Thyroid gland (tissue), 4 donors: ENCODE measurements at regions not wholly inside any gene's neighbourhood (a gene's known extent, or its start where the extent isn't known, plus 50 kb on each side); places are given as distances from the start of the nearest gene placed in this dataset.

Source experiments
- POLR2A ChIP-seq, 2 donors: fragments of 450-650 bp; IDR thresholded peaks; one replicate each; pipeline ENCODE4 v1.6.1; 2017; ENCODE audit warnings: antibody characterized with exemption in 2 of 2, mild to moderate bottlenecking in 2 of 2, moderate library complexity in 1 of 2
- TF ChIP-seq, protein P1 (sequence below), 6 experiments: fragments of 200-600 bp in 3 of 6; fragments of 450-650 bp in 3 of 6; sonication (generic) in 3 of 6; IDR thresholded peaks; one replicate each; pipeline ENCODE4 v1.5.1; 2016 to 2019; ENCODE audit warnings: antibody characterized with exemption in 6 of 6, mild to moderate bottlenecking in 2 of 6, inconsistent platforms in 1 of 6, moderate library complexity in 1 of 6

DNA sequence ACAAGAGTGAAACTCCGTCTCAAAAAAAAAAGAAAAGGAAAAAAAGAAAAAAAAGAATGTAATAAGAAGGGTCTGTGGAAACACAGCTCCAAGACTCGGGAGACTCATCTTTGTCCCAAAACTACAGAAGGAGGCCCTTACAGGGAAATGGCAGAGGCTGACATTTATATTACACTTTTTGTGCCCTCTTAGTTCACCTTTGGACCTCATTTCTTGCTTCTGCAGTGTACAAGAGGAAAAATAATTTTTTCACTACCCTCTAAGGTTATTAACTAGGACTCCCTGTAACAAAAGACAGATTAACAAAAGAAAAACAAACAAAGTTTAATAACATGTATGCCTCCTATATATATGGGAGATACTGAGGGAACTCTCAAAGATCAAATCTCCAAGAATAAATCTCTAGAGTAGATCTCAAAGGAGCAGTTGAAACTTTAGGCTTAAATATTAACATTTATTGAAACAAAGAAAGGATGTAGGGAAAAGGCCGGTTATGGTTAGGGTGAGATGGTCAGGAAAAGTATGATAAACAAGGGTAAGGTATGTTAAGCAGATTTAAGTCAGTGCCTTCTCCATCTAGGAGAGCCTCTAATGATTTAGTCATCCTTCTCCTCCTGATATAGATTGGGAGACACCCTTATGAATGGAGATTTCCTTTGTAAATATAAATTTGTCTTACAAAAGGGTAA, 121.3 kb upstream of the JADE1 start:
- TF ChIP-seq, protein P1, sequence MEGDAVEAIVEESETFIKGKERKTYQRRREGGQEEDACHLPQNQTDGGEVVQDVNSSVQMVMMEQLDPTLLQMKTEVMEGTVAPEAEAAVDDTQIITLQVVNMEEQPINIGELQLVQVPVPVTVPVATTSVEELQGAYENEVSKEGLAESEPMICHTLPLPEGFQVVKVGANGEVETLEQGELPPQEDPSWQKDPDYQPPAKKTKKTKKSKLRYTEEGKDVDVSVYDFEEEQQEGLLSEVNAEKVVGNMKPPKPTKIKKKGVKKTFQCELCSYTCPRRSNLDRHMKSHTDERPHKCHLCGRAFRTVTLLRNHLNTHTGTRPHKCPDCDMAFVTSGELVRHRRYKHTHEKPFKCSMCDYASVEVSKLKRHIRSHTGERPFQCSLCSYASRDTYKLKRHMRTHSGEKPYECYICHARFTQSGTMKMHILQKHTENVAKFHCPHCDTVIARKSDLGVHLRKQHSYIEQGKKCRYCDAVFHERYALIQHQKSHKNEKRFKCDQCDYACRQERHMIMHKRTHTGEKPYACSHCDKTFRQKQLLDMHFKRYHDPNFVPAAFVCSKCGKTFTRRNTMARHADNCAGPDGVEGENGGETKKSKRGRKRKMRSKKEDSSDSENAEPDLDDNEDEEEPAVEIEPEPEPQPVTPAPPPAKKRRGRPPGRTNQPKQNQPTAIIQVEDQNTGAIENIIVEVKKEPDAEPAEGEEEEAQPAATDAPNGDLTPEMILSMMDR (IDR thresholded peaks at IDR 0.05): no peak
- no peak for TF ChIP-seq POLR2A (IDR thresholded peaks at IDR 0.05)
